IPS DF 4.7 (cell line): ENCODE measurements at regions not wholly inside any gene's neighbourhood (a gene's known extent, or its start where the extent isn't known, plus 50 kb on each side); places are given as distances from the start of the nearest gene placed in this dataset.

ENCODE experiments used
- DNase-seq: peaks from one replicate; pipeline ENCODE4 v3.0.0-alpha.2; 2013; ENCODE audit warnings: low spot score; ENCODE audit errors: extremely low read depth

GRCh38 chr12:78403681-78404080 lies 460.9 kb upstream of the SYT1 start:
- DNase-seq, result no peak

DNA sequence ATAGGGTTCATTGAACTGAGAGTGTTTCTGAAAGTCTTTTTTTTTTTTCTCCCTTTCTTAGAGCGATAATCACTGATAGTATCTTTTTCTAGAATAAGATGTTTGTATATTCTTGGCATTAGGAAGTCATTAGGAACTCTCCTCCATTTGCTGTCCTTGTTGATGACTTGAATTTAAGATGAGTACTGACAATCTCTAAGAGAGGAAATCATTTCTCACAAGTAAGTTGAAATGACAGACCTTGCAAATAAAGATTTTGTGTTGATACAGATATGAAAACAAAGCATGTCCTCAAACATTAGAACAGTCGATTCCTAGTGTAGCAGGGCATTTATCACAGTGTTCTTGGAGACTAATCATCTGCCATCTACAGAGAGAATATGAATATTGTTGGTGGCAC lies 458.4 kb upstream of the SYT1 start:
- DNase-seq, result no peak

GRCh38 chr12:78406828-78407227 lies 457.7 kb upstream of the SYT1 start:
- DNase-seq, result no peak

DNA sequence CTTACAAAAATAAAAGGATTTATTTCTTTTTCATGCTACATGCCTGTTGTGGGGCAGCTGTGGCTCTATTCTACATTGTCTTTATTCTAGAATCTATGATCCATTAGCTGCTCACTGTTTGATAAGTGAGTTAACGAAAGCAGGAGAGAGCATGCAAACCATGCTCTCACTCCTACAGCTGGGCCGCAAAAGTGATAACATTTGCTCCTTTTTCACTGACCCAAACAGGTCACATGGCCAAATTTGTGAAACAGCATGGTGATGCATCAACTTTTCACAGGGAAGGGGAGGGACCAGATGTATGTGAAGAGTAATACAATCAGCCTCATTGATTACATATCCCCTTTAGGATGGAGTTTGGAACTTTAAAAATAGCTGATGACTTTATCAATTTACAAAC lies 456.9 kb upstream of the SYT1 start:
- DNase-seq, result no peak

DNA sequence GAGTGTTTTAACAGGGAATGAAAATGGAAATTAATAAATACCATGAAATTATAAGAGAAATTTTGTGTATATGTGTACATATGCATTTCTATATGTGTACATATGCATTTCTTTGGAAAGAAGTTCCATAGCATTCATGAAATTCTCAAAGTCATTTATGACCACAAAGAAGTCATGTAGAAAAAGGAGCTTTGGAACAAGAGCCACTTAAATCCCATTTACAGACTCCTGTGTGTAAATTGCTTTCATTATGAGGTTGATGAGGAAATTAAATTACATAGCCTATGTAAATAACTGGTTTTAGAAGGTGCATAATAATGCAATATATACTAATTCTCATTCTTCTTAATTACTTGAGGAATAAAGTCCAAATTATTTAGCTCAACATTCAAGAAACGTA lies 450.5 kb upstream of the SYT1 start:
- DNase-seq, result no peak

GRCh38 chr12:78418919-78419318 lies 445.7 kb upstream of the SYT1 start:
- no peak for DNase-seq

- no peak for DNase-seq
These were observed 445.1 kb upstream of the SYT1 start for GRCh38 chr12:78419513-78419912.

DNA sequence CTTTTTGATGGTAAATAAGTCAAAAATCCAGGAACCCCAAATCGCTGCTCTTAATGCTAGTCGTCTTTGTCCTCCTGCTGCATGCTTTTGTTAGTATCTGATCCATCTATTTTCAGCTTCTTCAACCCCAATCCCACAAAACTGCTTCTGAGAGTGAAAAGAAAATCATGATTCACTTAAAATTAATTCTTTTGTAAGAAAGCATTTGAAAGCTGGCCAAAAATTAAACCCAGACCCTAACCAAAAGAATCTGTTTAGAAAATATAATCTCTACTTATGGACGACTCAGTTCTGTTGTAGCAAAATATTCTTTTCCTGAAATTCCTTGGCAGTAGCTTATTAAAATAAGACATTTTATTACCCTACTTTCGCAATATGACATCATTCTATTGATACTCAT lies 443.6 kb upstream of the SYT1 start:
- no peak for DNase-seq

DNA sequence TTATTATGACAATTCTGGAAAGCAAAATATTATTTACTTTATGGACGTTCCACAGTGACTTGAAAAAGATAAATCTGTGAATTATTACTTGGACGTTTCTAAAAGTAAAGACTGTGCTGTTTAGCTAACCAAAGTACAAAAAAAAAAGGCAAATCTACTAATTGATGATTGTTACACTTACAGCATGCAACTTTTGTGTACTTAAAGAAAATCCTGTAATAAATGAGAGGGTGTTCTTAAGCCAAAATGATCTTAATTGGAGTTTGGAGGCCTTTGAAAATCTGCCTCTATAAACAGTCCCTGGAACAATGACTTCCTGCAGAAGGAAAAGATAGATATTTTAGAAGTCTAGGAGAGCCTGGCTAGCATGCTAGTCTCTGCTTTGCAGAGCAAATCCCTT lies 434.0 kb upstream of the SYT1 start:
- DNase-seq, result no peak

- no peak for DNase-seq
These were observed 432.6 kb upstream of the SYT1 start for GRCh38 chr12:78431931-78432330.

GRCh38 chr12:78439666-78440065 lies 424.9 kb upstream of the SYT1 start:
- no peak for DNase-seq

GRCh38 chr12:78441737-78442453 lies 422.7 kb upstream of the SYT1 start:
- no peak for DNase-seq

GRCh38 chr12:78442454-78442801 lies 422.1 kb upstream of the SYT1 start:
- no peak for DNase-seq

DNA sequence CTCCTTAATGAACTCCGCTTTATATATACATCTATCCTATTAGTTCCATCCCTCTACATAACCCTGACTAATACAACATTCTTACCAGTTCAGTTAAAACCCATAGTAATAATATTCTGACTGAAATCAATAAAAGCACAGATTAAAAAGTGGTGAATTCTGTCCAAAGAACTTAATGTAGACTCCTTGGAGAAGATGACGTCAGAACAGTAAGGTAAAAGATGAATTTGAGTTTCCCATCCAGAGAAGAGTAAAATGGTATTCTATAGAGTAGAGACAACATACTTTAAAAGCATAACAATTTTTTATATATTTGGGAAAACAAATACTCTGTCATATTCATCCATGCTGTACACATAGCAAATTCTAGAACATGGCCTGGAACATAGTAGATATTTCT lies 418.0 kb upstream of the SYT1 start:
- no peak for DNase-seq

- DNase-seq, result no peak
These were observed 417.2 kb upstream of the SYT1 start for GRCh38 chr12:78447373-78447772.

DNA sequence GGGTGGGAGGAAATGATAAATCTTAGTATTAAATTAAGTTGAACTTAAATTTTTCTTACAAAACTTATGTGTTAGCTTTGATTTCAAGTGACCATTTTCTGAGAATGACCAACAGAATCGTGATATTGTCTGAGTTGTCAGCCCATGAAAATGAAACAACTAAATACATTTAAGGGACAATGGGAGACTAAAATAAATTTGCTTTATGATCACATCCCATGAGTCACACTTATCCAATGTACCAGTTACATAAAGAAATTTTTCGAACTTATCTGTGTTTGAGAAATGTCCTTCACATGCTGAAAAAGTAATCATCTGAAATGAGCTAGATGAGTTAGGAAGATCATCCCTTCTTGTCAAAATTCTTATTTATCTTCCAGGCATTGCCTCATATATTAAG lies 415.9 kb upstream of the SYT1 start:
- no peak for DNase-seq

DNA sequence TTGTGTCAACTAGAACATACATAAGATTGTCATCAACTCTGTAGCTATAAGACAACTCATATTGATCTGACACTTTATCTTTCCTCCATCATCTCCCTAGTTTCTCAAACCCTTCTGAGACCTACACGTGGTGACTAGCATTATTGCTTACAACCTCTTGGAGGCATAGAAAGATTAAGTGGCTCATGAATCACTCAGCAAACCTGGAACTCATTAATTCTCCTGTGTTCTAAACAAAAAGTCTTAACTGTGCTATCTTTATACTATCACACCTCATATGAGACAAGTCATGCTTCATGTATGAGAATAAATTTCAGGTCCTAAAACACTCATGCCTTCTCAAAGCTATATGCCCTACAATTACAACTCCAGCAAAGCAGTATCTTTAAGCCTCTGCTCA lies 408.6 kb upstream of the SYT1 start:
- DNase-seq, result no peak

DNA sequence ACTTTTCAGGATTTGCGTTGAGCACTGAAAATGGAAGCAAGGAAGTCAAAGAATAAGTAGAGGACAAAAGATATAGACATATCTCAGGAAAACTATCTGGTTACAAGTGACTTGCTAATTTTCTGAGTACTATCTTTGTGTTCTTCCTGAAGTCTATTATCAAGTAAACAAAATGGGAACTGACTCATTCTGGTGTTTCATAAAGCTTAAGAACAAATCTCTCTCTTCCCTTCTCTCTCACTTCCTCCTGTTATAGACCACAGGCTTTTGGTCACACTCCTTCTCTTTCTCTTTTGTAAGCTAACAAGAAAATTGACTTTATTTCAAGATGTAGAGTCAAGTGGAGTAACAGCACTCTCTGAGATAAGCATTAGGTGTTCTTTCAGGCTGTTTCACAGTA lies 406.6 kb upstream of the SYT1 start:
- no peak for DNase-seq

DNA sequence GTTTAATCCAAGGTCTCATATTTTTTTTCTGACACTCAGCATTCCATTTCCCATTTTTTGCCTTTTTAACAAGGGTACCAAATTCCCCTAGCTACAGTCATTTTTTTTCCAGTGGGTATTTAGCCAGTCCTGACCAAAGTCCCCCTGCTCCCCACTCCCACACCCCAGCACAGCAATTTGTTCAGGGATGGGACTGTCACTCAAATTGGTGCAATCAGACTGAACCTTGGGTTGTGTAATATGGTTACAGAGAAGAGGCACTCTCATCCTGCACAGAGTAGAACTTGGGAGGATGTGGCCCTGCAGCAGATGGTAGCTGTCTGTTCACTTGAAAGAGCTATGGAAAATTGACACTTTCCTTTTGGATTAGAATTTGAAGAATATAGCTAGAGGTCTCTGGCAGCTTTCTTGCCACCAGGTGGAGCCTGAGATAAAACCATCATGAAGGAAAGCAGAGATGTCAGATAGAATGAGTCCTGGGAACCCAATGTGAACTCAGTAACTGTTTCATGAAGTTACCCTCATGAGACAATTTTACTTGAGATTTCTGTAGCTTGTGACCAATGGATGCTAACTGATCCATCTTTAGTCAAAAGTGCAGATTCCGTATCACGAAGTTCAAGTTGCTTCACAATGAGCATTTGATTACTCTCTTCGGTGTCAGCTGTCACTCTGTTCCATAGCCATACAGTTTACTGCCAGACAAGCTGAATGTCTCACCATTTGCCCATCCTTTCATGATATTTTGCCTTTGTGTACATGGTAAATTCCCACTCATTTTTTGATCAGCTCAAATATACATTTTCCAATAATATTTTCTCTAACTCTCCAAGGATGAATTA lies 394.0 kb upstream of the SYT1 start:
- DNase-seq, result peak; percentile 33

DNA sequence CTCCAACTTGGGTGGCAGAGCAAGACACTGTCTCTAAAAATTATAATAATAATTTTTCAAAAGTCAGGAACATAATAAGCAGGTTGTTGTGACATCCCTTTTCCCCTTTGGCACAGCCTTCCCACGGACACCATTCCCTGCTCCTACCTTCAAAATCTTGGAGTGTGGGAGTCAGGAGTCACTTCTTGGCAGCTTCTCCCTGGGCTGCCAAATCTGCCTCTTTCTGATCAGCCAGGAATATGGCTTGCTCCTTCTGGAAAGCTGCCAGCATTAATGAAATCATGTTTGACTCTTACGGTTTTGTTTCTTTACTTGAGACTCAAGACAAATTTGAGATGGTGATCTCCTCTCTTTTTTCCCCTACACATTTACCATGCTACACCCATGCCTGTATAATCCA lies 391.4 kb upstream of the SYT1 start:
- DNase-seq, result no peak

- DNase-seq, result no peak
These were observed 391.0 kb upstream of the SYT1 start for GRCh38 chr12:78473561-78473960.

DNA sequence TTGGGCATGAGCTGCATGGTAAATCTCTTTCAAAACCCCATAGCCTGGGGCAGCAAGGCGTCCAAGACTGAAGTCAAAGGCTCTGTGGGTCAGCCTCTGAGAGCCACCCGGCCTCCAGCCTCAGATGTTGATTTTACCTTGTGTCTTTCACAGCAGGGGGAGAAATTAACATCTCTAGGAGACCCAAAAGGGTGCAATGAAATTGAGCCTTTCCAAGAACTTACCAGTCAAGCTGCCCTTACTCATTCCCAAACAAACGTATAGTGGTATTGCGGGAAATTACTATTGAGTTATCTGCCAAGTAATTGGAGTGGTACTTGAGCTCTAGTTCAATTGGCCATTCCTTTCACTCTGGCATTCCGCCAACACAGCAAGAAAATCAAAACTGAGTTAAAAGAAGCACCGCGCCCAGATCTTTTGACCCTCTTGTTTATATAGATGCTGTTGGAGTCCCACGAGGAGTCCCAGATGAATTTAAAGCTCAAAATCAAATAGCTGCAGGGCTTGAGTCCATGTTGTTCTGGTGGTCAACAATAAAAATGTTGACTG lies 380.7 kb upstream of the SYT1 start:
- no peak for DNase-seq

GRCh38 chr12:78489990-78490389 lies 374.6 kb upstream of the SYT1 start:
- DNase-seq, result no peak
